Left hindlimb (tissue), 1 donor: ENCODE measurements at regions not wholly inside any gene's neighbourhood (a gene's known extent, or its start where the extent isn't known, plus 50 kb on each side); places are given as distances from the start of the nearest gene placed in this dataset.
"Not testable (repeated sequence)": the region's sequence is repeated elsewhere in the genome, so short reads cannot be mapped to it uniquely, and the experiment has no call there.

Experiments used
- DNase-seq: peaks from one replicate; pipeline ENCODE4 v3.0.0-alpha.2; 2018

DNA sequence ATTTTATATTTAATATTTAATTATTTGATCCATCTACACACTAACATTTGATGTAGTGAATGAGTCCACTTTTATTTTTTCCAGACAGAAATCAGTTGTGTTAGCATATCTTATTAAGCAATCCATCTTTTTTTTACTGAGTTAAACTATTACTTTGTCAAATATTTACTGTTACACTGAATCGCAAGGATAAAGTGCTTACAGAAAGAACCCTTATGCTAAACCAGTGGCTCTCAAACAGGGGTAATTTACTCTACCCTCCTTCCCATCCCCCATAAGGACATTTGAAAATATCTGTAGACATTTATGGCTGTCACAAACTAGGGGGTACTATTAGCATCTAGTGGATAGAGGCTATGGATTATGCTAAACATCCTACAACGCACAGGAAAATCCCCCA, 508.2 kb downstream of the C12orf50 start:
- DNase-seq = no peak

DNA sequence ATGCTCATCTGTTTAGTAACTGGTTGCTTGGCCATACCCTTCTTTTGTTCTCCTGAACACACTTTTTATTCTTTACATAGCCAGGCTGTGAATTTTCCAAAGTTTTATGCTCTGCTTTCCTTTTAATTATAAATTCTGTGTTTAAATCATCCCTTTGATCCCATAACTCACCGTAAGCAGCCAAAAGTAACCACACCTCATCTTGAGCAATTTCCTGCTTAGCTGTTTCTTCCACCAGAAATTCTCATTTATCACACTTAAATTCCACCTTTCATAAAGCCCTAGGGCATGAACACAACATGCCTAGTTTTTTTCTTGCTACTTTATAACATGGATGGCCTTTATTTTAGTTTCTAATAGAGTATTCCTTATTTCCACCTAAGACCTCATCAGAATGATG, 510.7 kb downstream of the C12orf50 start:
- DNase-seq = no peak

DNA sequence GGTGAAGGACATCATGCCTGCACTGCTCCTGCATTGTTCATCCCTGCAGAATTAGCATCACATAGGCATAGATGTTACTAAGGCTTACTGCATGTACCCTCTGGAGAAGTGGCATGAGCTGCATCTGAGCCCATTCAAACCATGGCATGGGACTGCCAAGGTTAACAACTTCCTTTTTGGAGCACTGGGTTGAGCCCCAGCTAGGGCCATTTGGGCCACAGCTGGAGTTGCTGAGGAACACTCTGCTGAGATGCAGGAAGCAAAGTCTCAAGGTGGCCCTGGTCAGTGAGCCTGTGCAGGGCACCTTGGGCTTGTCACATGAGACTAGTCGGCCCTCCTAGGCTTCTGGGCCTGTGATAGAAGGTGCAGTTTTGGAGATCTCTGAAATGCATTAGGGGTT, 511.2 kb downstream of the C12orf50 start:
- DNase-seq = no peak

DNA sequence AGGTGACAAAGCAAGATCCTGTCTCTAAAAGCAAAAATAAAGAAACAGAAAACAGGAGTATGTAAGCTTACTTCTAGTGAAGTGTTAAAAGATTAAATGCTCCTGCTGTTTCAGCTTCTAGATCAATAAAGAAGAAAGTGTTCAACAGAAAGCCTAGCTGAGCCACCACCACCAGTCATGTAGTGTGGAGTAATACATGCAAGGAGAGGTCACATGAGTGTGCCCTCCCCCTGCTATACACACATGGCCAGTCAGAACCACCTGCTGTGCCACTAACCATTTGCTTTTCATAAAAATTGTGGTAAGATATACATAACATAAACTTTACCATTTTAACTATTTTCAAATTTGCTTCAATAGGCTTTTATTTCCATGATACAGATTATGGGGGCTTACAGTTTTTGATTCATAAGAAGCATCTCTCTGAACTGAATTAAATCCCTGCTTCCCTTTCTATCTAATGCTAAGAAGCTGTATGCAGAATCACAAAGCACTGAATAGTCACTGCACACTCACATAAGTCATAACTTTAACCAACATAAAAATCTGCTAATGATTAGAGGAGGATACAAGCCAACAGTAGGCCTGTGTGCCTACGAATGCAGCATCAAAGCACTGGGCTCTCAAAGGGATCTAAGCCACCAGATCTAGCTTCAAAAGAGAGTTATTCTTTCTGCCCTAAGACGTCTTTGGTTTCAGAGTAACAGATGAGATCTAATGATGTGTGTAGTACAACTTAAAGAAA, 515.5 kb downstream of the C12orf50 start:
- no peak for DNase-seq

DNA sequence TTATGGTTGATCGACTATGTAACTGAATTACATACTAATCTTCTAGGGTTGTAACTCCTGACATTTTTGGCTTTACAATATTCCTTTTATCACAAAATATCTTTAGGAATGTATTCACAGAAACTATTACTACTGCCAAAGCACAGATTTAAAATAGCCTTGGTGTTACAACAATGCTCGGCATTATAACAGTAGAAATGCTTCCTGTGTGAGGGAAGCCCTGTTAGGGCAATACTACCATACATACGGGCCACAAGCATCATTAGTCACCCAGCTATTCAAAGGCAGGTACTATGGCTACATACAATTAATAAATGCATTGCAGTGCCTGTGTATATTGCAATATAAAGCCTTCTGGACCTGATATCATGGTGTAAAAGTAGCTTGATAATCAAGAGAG, 517.8 kb downstream of the C12orf50 start:
- no peak for DNase-seq

DNA sequence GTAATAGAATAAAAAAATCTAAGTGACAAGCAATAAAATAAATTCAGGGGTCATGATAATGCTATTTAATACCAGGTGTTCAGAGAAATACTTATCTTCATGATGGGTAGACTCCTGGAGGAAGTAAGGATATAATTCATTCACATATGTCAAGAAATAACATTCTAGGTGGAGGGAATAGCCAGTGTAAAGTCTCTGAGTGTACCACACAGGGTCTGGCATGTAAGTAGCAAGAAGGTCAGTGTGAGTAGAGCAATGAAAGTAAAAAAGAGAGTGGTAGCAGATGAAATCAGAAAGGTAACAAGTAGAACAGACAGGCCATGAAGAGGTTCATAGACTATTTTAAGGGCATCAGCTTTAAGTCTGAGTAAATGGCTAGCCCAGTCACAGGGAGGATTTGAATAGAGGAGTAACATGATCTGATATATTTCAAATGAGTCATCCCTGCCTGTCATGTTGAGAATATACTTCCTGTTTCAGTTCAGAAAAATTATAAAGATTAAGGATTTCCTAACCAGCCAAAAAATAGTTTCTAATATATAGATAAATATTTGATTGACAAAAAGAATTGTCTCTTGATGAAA, 519.9 kb downstream of the C12orf50 start:
- no peak for DNase-seq

DNA sequence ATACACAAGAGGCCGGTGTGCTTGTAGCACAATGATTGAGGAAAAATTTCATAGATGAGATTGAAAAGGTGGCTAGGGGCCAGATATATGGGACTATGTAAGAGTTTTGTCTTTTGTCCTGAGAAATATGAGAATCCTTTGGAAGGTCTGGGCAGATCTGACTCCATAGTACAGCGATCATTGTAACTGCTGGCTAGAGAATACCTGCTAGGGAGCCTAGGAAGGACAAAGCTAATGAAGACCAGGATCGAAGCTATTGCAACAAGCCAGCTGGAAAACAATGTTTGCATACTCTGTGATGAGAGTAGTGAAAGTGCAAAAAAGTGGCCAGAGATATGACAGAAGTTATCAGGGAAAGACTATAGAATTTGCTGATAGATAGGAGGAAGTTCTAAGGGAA, 537.6 kb downstream of the C12orf50 start:
- DNase-seq = no peak

DNA sequence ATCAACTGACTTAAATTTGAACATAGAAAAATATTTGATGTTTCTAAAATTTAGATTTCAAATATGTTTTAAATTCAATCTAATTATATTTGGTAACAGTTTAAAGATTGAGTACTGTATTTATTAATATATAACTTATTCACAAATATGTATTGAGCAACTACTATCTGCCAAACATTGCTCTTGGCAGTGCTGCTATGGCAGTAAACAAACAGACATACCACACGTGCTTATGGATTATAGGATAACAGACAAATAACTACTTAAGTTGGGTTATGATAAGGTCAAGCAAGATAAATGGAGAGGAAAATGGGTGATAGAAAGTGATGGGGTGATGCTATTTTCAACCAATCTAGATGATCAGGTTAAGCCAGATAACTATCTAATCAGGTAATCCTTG, 538.1 kb downstream of the C12orf50 start:
- DNase-seq = no peak

DNA sequence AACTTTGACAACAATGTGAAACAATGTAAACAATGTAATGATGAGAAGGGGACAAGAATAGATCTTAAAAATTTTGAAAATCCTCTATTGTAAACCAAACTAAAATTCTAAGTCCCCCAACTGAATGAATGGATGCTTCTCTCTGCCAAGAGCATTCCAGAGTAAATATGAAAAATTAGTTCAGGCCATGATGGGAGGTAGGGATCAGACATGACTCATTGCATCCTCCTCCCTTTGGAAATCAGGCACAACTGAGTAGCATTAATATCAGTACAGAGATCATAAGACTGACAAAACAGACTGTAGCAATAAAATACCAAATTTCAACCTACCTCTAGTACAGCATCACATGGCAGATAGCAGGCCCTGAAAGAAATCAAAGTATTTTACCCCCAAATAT, 559.9 kb downstream of the C12orf50 start:
- DNase-seq = no peak

DNA sequence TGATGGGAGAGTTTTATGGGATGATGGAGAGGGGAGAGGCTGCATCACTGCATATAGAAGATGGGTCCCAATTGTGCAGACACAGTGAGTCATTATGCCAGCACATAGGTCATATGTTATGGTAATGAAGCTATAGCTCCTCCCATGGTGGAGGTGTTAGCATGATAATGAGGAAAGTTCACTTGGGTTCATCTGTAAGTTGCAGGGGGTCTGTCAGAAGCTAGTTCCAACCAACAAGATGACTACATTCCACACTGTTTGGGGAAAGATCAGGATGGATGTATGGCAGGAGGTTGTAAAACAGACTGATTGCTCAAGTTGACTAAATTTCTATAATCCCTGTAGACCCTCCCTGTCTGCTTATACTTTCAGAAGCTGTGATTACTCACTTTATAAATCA, 561.3 kb downstream of the C12orf50 start:
- no peak for DNase-seq

DNA sequence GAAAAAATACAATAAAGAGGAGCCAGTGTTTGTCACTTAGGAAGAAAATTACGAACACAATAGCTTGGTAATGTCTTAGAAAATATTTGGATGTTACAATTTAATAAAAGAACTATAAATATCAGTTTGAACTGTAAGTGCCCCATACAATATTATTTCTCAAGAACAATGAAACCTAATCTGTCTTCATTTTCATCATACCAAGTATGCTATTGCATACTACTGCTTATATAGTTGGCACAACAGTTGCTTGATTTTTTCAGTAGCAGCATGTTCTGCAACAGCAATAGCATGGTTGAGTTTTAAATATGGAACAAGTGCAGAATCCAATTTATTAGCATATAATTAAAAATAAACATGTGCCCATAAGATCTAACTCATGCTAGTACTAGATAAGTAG, 564.6 kb downstream of the C12orf50 start:
- DNase-seq = no peak

DNA sequence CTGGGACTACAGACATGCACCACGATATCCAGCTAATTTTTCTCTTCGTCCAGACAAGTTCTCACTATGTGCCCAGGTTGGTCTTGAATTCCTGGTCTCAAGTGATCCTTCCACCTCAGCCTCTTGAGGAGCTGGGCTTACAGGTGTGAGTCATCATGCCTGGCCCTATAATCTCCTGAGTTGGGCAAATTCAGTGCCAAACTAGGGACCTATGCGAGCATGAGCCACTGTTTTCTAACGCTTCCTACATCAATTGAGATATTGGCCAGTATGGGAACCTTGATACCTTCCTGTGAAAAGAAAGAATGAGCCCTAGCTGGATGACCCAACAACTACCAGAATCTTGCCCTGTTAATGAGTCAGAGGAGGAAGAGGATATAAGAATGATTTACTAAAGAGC, 585.2 kb downstream of the C12orf50 start:
- no peak for DNase-seq

DNA sequence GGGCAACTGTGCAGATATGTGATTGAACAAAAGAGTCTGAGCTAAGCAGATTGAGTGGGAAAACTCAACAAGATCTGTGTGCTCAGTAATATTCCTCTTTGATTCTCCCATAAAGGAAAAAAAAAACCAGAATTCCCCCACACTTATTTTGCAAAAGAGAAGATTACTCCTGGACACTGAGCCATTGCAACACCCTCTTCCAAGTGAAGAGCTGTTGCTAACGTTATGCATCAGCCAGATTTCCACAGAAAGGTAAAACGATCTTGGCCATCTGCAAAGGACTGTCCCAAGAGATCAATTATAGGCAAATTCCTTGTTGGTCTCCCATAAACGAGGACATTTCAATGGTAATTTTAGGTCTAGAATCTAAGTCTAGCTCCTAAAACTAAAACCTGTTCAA, 587.7 kb downstream of the C12orf50 start:
- DNase-seq = no peak

DNA sequence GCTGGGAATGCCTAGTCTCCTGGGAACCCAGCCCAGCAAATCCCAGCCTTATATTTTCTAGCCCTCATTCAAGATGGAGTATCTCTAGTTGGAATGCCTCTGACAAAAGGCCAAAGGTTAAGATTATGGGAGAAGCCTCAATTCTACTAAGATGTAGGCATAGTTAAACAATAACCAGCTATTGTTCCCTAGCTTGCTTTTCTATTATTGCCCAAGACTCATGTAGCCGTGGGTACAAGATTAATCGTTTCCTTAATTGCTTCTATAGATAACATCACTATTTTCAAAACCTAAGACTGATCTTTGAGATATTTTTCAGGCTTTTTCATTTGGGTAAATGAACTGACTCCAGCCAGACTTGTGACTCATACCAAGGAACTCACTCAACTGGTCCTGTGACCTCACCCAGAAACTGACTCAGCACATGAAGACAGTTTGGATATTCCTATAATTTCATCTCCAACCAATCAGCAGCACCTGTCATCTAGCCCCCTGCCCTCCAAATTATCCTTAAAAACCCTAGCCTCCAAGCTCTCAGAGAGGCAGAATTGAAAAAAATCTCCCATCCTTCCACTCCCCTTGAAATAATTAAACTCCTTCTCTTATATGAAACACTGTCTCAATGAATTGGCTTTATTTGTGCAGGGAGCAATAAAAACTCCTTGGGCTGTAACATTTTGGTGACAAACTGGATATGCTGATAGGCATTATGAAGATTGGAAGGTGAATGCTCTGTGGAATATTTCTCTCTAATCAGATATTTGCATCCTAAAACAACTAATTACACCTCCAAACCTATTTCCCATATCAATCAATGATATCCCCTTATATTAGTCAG, 589.0 kb downstream of the C12orf50 start:
- DNase-seq = no peak

DNA sequence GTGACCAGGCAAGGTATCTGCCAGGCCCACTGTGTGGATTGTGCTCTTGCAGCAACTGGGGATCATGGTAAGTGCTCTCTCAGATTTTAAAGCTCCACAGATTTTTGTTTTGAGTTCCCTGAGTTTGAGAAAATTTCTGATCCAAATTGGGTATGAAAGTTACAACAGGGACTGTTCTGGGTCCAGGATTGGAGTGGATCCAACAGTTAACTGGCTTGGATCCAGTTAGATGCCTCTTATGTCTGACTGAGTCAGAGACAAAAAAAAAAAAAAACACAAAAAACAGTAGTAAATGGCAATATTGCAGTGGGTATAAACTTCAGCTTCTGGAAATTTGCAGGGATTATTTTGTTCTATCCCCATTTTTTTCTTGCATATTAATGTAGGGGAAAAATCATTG, 598.8 kb downstream of the C12orf50 start:
- DNase-seq = no peak

DNA sequence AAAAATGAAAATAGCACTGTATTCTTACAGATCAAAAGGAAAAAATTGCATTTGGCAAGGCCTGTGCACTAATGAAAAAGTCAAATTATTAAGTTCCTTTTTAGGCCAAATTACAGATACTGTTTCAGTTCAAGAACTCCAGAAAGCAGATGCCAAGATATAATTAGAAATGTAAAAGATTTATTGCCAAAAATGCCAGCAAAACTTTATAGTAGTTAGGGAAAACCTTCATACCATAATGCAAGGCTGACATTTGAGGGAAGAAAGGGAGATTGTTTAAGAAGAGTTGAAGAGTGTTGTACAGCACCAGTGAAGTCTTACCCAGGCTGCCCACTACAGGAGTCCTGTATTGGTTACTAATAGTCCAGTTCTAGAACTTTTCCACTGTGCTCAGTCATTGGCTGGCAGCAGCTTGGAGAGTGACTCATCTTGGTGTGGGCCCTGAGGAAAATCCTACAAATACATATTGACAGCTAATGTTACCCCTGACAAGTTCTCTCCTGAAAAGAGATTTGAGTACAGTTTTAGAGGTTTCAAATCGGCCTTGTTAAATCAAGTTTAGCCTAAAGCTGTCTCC, 600.4 kb downstream of the C12orf50 start:
- no peak for DNase-seq

DNA sequence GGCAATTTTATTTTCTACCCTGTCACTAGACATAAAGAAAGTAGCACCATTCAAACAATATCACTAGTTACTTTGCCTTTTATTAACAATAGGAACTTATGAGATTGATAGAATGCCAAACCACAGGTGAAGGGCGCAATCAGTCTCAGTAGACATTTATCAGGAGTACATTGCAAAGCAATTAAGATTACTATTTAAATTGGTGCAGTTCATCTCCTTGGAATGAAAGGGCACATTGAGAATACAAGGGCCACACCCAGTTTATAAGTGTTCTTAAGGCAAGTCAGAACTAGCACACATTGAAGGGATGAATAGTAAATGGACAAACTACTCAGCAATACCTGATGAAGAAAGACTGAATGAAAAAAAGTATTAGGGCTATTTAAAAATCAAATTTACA, 601.4 kb downstream of the C12orf50 start:
- no peak for DNase-seq

DNA sequence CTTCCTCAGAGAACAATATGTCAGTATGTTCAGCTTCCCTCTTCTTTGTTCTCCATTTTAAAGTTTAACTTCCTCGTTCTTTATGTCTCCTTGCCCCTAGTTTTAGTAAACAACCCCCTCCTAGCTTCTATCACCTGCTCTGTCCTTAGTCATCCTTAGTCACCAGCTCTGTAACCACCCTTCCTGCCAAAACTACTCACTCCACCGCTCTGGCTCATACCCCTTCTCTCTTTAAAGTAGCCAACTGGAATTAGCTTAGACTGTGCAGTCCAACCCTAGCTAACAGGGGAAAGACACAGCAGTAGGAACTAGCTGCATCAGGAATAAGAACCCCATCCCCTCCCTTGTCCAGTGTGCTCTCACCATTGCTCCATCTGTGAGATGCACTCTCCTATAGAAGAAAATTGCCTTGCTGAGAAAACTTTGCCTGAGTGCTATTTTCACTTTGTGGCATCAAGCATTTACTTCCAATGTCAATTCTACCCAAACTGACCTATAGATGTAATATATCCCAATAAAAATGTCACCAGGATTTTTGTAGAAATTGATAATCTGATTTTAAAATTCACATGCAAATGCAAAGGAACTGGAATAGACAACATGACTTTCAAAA, 603.2 kb downstream of the C12orf50 start:
- DNase-seq = no peak

DNA sequence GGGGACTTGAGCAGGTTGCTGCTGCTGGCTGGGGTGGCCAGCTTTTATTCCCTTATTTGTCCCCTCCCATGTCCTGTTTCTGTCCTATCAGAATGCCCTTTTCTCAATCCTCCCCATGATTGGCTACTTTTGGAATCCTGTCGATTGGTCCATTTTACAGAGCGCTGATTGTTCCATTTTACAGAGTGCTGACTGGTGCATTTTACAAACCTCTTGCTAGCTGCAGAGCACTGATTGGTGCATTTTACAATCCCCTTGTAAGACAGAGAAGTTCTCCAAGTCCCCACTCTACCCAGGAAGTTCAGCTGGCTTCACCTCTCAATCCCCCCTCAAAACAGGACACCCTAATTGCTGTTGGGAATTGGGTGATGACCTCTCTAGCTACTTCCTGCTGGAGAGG, 608.0 kb downstream of the C12orf50 start:
- DNase-seq = not testable (repeated sequence)

DNA sequence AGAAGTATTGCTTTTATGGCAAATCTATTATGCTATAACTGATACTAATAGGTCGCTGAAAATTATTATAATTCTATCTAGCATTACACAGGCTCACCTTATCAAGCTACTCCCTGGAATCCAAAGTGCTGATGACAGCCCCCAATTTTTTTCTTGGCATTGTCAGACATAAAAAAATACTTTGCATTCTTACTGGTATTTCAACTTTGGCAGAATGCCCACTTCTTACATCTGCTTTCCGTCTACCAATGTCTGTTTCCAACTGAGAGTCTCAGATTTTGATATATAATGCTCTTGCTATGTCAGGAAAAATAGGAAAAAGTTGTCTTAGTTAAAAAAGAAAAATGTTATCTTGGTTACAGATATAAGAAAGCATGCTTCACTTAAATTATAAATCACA, 615.4 kb downstream of the C12orf50 start:
- DNase-seq = no peak

DNA sequence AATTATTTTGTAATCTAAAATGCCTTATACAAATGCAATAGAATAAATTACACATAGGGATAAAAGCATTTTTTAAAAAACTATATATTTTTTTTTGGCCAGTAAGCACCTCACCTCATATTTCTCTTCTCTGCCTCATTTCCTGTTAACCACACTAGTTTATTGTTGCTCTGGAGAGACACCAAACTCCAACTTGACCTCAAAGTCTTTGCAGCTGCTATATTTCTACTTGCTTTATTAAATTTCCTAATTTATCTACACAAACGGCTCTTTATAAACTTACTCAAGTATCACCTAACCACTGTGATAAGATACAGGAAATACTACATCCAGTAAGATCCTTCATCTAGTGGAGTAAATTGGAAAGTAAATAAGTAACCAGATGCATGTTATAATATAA, 622.3 kb downstream of the C12orf50 start:
- DNase-seq = no peak

DNA sequence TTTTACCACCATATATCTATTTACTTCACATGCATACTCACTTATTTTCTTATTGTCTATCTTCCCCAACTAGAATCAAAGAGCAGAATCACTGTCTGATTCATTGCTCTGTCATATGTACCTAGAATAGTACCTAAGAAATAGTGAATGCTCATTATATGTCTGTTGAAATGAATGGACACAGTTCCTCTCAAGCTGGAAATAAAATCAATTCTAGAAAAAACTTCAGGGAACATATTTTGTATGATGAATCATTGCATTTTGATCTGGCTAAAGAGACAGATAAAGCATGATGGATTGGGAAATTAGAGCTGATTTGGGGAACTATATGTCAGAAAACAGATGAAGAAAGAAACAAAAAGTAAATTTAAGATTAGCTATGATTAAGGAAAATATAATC, 623.3 kb downstream of the C12orf50 start:
- no peak for DNase-seq

DNA sequence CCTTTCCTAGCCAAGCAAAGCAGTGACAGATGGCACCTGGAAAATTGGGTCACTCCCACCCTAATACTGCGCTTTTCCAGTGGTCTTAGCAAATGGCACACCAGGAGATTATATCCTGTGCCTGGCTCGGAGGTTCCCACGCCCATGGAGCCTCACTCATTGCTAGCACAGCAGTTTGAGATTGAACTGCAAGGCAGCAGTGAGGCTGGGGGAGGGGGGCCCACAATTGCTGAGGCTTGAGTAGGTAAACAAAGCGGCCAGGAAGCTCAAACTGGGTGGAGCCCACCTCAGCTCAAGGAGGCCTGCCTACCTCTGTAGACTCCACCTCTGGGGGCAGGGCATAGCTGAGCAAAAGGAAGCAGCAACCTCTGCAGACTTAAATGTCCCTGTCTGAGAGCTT, 635.0 kb downstream of the C12orf50 start:
- not testable (repeated sequence) for DNase-seq
